ENCODE measurements at regions not wholly inside any gene's neighbourhood (a gene's known extent, or its start where the extent isn't known, plus 50 kb on each side); places are given as distances from the start of the nearest gene placed in this dataset.
"Not testable (repeated sequence)": the region's sequence is repeated elsewhere in the genome, so short reads cannot be mapped to it uniquely, and the experiment has no call there.

GRCh38 chr7:110386913-110387312, 704.0 kb upstream of the LRRN3 start:
- DNase-seq (ENCODE audit: low read depth), result peak; percentile 0

- DNase-seq (ENCODE audit: low read depth), result no peak
These were observed 703.2 kb upstream of the LRRN3 start for GRCh38 chr7:110387689-110388088.

- DNase-seq (ENCODE audit: low read depth), result no peak
These were observed 702.5 kb upstream of the LRRN3 start for GRCh38 chr7:110388457-110388856.

- no peak for DNase-seq (ENCODE audit: low read depth)
These were observed 694.9 kb upstream of the LRRN3 start for GRCh38 chr7:110396021-110396420.

GRCh38 chr7:110397927-110398660, 692.8 kb upstream of the LRRN3 start:
- no peak for DNase-seq (ENCODE audit: low read depth)

- DNase-seq (ENCODE audit: low read depth), result no peak
These were observed 691.5 kb upstream of the LRRN3 start for GRCh38 chr7:110399421-110399820.

- no peak for DNase-seq (ENCODE audit: low read depth)
These were observed 690.5 kb upstream of the LRRN3 start for GRCh38 chr7:110400411-110400810.

- DNase-seq (ENCODE audit: low read depth), result no peak
These were observed 683.7 kb upstream of the LRRN3 start for GRCh38 chr7:110407242-110407641.

GRCh38 chr7:110407706-110408105, 683.2 kb upstream of the LRRN3 start:
- DNase-seq (ENCODE audit: low read depth), result no peak

GRCh38 chr7:110412614-110413013, 678.3 kb upstream of the LRRN3 start:
- DNase-seq (ENCODE audit: low read depth), result no peak

- no peak for DNase-seq (ENCODE audit: low read depth)
These were observed 677.9 kb upstream of the LRRN3 start for GRCh38 chr7:110413038-110413437.

GRCh38 chr7:110417611-110418010, 673.3 kb upstream of the LRRN3 start:
- no peak for DNase-seq (ENCODE audit: low read depth)

- no peak for DNase-seq (ENCODE audit: low read depth)
These were observed 672.2 kb upstream of the LRRN3 start for GRCh38 chr7:110418659-110419280.

GRCh38 chr7:110420788-110421187, 670.1 kb upstream of the LRRN3 start:
- DNase-seq (ENCODE audit: low read depth), result no peak

GRCh38 chr7:110421490-110422241, 669.3 kb upstream of the LRRN3 start:
- no peak for DNase-seq (ENCODE audit: low read depth)

GRCh38 chr7:110432061-110432553, 658.8 kb upstream of the LRRN3 start:
- DNase-seq (ENCODE audit: low read depth), result no peak

GRCh38 chr7:110438926-110439325, 652.0 kb upstream of the LRRN3 start:
- not testable (repeated sequence) for DNase-seq (ENCODE audit: low read depth)

GRCh38 chr7:110442381-110442837, 648.5 kb upstream of the LRRN3 start:
- no peak for DNase-seq (ENCODE audit: low read depth)

- no peak for DNase-seq (ENCODE audit: low read depth)
These were observed 644.3 kb upstream of the LRRN3 start for GRCh38 chr7:110446658-110447057.

- DNase-seq (ENCODE audit: low read depth), result no peak
These were observed 642.0 kb upstream of the LRRN3 start for GRCh38 chr7:110448918-110449317.

- DNase-seq (ENCODE audit: low read depth), result no peak
These were observed 636.2 kb upstream of the LRRN3 start for GRCh38 chr7:110454713-110455112.

- no peak for DNase-seq (ENCODE audit: low read depth)
These were observed 629.3 kb upstream of the LRRN3 start for GRCh38 chr7:110461621-110462020.

- no peak for DNase-seq (ENCODE audit: low read depth)
These were observed 620.5 kb upstream of the LRRN3 start for GRCh38 chr7:110470420-110470819.

All from RPMI7951 (cell line).